Right ventricle myocardium inferior (tissue), 1 donor: ENCODE measurements at regions not wholly inside any gene's neighbourhood (a gene's known extent, or its start where the extent isn't known, plus 50 kb on each side); places are given as distances from the start of the nearest gene placed in this dataset.
"Not testable (repeated sequence)": the region's sequence is repeated elsewhere in the genome, so short reads cannot be mapped to it uniquely, and the experiment has no call there.

Experiments used
- ATAC-seq: fragments of 200-7000 bp; cut with Tn5 transposase; one replicate; pipeline ENCODE4 v1.9.1; 2020; ENCODE audit warnings: mild to moderate bottlenecking, moderate library complexity
- DNase-seq: peaks from one replicate; pipeline ENCODE4 v3.0.0; 2021; ENCODE audit errors: missing footprints
- intact Hi-C: fragments of 100-400 bp; cut with DNase I; formaldehyde crosslinking; loops from one replicate; pipeline ENCODE4 v1.11.0; 2022
- donor health status: DM: no; HTN: yes; CAD: no; lungs with severe emphysema.

- DNase-seq (no peak), ATAC-seq (no peak)
- intact Hi-C loops, result no loop called here
Measured at GRCh38 chr14:83912032-83912642, 1617.8 kb upstream of the FLRT2 start.

DNA sequence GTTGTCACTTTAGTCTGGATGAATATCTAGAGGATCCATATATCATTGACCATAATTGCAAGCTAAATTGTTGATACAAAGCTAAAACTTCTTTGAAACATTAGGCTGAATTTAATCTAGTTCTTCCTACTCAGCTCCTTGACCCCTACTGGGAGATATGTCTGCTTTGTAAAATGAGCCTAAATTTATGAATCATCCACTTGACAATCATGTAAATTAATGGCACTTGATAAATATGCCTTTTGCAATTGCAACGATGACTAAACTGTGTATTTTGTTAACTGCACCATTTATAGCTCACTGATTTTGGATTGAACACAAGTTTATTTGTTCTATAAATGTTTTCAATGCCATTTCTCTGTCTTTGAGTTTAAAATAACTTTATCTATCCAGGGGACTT lies 1616.5 kb upstream of the FLRT2 start:
- DNase-seq (no peak), ATAC-seq (no peak)
- intact Hi-C loops, result no loop called here

DNA sequence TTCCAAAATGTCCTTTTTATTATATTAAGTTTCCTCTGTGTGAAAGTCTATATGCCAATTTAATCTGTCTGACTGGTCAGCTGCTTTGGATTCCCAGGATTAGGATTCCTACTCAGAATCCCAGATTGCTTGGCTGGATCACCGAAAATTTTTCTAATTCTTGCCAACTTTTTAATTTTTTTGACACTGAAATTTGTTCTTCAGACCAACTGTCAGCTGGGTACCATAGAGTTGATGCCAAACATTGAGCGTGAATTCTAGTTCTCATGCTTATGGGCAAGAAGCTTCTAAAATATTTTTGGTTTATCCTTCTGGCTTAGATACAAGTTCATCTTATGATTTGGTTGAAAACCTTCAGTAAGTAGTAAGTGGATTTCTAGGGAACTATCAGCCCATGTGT lies 1611.4 kb upstream of the FLRT2 start:
- ATAC-seq (no peak), DNase-seq (no peak)
- intact Hi-C loops, result no loop called here

- DNase-seq, ATAC-seq: not testable (repeated sequence)
Measured at GRCh38 chr14:83919675-83920074, 1610.3 kb upstream of the FLRT2 start.

GRCh38 chr14:83923842-83924241 lies 1606.1 kb upstream of the FLRT2 start:
- ATAC-seq (no peak), DNase-seq (no peak)
- intact Hi-C loops, result no loop called here

More at GRCh38 chr14:83919675-83920074, 1610.3 kb upstream of the FLRT2 start:
- intact Hi-C loops, result not testable (repeated sequence)

GRCh38 chr14:83924259-83924658 lies 1605.7 kb upstream of the FLRT2 start:
- intact Hi-C loops, result no loop called here
- no peak for ATAC-seq
- DNase-seq, result no peak

DNA sequence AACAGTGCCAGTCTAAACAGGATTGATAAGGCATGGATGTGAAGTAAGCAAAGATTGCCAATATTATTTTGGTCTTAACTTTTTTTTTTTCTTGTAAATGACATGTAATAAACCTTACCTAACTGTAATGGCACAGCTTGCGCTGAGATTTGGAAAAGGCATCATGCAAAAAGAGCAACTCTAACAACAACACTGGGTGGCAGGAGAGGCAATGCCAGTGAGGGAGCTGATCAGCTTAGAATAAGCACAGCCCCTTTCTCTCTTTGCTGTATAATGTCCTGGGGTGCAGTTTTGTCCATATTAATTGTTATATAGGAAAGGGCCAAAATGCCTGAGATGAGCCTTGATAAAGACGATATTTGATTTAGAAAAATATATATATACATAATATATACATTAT lies 1589.7 kb upstream of the FLRT2 start:
- intact Hi-C loops, result no loop called here

GRCh38 chr14:83958359-83958758 lies 1571.6 kb upstream of the FLRT2 start:
- no peak for ATAC-seq
- intact Hi-C loops, result no loop called here
- DNase-seq, result no peak

More for the DNA sequence above, 1589.7 kb upstream of the FLRT2 start:
- no peak for DNase-seq
- no peak for ATAC-seq

- ATAC-seq (no peak), DNase-seq (no peak)
- intact Hi-C loops, result no loop called here
Measured at GRCh38 chr14:83960832-83961512, 1569.0 kb upstream of the FLRT2 start.

GRCh38 chr14:83969998-83970397 lies 1559.9 kb upstream of the FLRT2 start:
- intact Hi-C loops, result no loop called here
- DNase-seq (no peak), ATAC-seq (no peak)

DNA sequence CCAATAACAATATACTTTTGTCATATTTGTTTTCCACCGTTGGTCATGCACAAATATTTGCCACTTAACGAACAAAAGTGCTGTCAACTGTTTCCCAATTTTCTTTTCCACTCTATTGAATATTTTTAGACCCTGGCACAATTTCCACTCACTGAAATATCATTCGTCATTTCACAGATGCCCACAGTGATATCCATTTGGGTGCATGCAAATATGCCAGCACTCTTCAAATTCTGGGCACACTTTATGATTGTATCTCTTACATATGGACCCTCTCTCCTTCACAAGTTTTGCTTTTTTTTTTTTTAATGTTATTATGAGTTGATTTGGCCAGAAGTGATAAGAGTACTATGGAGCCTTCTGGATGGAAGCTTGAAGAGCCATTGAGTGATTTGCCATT lies 1557.3 kb upstream of the FLRT2 start:
- ATAC-seq, result no peak
- intact Hi-C loops, result no loop called here
- no peak for DNase-seq

- ATAC-seq (no peak), DNase-seq (no peak)
- intact Hi-C loops, result no loop called here
Measured at GRCh38 chr14:83974647-83975163, 1555.2 kb upstream of the FLRT2 start.

DNA sequence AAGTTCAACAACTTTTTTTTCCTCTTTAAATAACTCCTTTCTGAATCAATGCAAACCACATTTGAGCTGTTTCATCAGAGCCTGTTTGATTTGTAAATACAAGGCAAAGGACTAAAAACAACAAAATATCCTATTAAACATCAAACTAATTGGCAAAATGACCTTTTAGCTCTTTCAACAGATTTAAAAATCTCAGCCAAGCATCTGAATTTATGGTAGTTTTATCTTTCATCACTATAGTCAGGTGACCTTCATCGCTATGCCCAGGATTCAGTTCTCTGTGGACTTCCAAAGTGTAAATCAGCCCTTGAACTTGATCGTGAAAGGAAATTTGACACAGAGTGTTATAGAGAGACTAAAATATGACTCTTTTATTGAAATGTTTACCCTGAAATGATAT lies 1554.5 kb upstream of the FLRT2 start:
- peak; percentile 30 for ATAC-seq

GRCh38 chr14:83975841-83976770 lies 1553.8 kb upstream of the FLRT2 start:
- ATAC-seq, result peak; percentile 96
- DNase-seq, result peak; percentile 77
- intact Hi-C loops, result no loop called here

More for the DNA sequence above, 1554.5 kb upstream of the FLRT2 start:
- intact Hi-C loops, result no loop called here
- no peak for DNase-seq

GRCh38 chr14:83977583-83977982 lies 1552.4 kb upstream of the FLRT2 start:
- ATAC-seq (no peak), DNase-seq (no peak)
- intact Hi-C loops, result no loop called here

GRCh38 chr14:83981676-83982258 lies 1548.2 kb upstream of the FLRT2 start:
- ATAC-seq, DNase-seq, intact Hi-C loops: not testable (repeated sequence)

DNA sequence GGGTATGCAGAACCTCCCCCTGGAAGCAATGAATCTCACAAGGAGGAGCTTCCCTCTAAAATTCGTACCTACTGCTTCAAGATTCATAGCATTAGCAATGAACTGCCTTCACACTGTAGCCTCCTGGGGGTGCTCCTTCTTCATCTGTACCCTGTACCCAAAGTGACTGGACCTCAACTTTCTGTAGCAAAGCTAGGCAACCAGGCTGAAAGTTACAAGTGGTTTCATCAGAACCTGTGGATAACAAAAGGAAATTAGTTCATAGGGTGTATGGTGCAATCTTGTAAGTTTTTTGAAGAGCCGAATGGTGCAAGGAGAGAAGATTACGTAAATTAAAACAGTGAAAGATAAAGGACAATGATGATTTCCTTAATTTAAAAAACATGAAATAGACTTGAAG lies 1541.7 kb upstream of the FLRT2 start:
- ATAC-seq (no peak), DNase-seq (no peak)
- intact Hi-C loops, result no loop called here

GRCh38 chr14:83991666-83992065 lies 1538.3 kb upstream of the FLRT2 start:
- DNase-seq (no peak), ATAC-seq (no peak)
- intact Hi-C loops, result no loop called here

DNA sequence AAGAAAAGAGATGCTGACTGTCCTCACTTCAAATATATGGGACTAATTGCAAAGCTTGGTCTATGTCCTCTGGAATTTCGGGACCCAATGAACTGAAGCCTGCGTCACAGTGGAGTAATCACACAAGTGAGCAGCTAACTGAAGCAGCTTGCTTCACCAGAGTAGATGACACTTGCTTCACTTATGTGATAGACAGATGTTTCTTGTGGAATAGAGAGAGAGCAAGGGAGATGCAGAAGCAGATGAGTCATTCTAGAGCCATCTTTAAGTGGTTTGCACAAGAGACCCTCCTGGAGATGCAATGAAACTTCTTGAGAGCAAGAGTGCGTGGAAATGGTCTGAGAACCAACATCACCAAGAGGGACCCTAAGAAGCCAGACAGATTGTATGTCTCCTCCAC lies 1537.1 kb upstream of the FLRT2 start:
- intact Hi-C loops, result no loop called here
- no peak for ATAC-seq
- no peak for DNase-seq
